H1 (cell line): ENCODE measurements at regions not wholly inside any gene's neighbourhood (a gene's known extent, or its start where the extent isn't known, plus 50 kb on each side); places are given as distances from the start of the nearest gene placed in this dataset.

Source experiments
- CTCF ChIA-PET: fragments of 300-600 bp; sonication (Branson Sonifier 250); formaldehyde crosslinking; loops from one replicate; lab custom pipeline; 2021; ENCODE audit not compliant: partially characterized antibody; lab: Charles Lee
- POLR2A ChIA-PET: fragments of 300-600 bp; sonication (Branson Sonifier 250); formaldehyde crosslinking; loops from one replicate; lab custom pipeline; 2021; ENCODE audit warnings: inconsistent platforms; ENCODE audit not compliant: partially characterized antibody; lab: Charles Lee
- DNase-seq, 2 experiments: peaks; one replicate each; pipeline versions ENCODE4 v3.0.0 to v3.0.0-alpha.2; 2010 to 2022; ENCODE audit warnings: low spot score in 2 of 2, low read depth in 1 of 2, mixed read lengths in 1 of 2
- FAIRE-seq: peaks from 2 replicates; lab custom pipeline; 2011; peaks lifted over from hg19 to GRCh38; lab: Jason Lieb, UNC
- H2AFZ ChIP-seq: 2 replicates; pipeline ENCODE4 v1.8.1; 2012; ENCODE audit warnings: low read length, inconsistent platforms
- H2AK5ac ChIP-seq: 2 replicates; pipeline ENCODE4 v1.6.1; 2013; ENCODE audit warnings: low read depth, low read length
- H2BK120ac ChIP-seq: replicated peaks from 2 replicates; pipeline ENCODE3; 2013; ENCODE audit warnings: low read depth, low read length, inconsistent platforms
- H2BK12ac ChIP-seq: 2 replicates; pipeline ENCODE4 v1.6.1; 2013; ENCODE audit warnings: low read depth, low read length
- H2BK15ac ChIP-seq: 2 replicates; pipeline ENCODE4 v1.6.1; 2013; ENCODE audit warnings: low read length
- H2BK20ac ChIP-seq: 2 replicates; pipeline ENCODE4 v1.6.1; 2013; ENCODE audit warnings: low read length
- H2BK5ac ChIP-seq: 2 replicates; pipeline ENCODE4 v1.6.1; 2013; ENCODE audit warnings: low read depth, low read length
- H3K14ac ChIP-seq: 2 replicates; pipeline ENCODE4 v1.6.1; 2013; ENCODE audit warnings: inconsistent platforms; ENCODE audit not compliant: insufficient read length
- H3K18ac ChIP-seq: 2 replicates; pipeline ENCODE4 v1.6.1; 2013; ENCODE audit warnings: low read length; ENCODE audit errors: extremely low read depth
- H3K23ac ChIP-seq: 2 replicates; pipeline ENCODE4 v1.6.1; 2013; ENCODE audit warnings: inconsistent platforms; ENCODE audit not compliant: insufficient read length
- H3K23me2 ChIP-seq: 2 replicates; pipeline ENCODE4 v1.6.1; 2013; ENCODE audit warnings: low read depth, low read length
- H3K27ac ChIP-seq: 2 replicates; pipeline ENCODE4 v1.6.1; 2011; ENCODE audit warnings: low read depth, low read length, inconsistent platforms
- H3K27me3 ChIP-seq, 4 experiments: replicated peaks in 1 of 4; 1 replicate in 1 of 4; 2 replicates in 3 of 4; pipeline versions ENCODE4 v1.6.1 to v1.8.1; 2011 to 2013; ENCODE audit warnings: low read length in 3 of 4, mild to moderate bottlenecking in 3 of 4, inconsistent platforms in 2 of 4, mixed read lengths in 2 of 4, moderate library complexity in 1 of 4; ENCODE audit not compliant: control insufficient read depth in 3 of 4, insufficient read depth in 3 of 4; ENCODE audit errors: extremely low read depth in 1 of 4
- H3K36me3 ChIP-seq, 4 experiments: 2 replicates each; pipeline versions ENCODE4 v1.6.1 to v1.8.1; 2011 to 2013; ENCODE audit warnings: mild to moderate bottlenecking in 4 of 4, low read length in 3 of 4, moderate library complexity in 2 of 4, control low read depth in 1 of 4, inconsistent platforms in 1 of 4; ENCODE audit not compliant: insufficient read depth in 4 of 4, control insufficient read depth in 2 of 4
- H3K4ac ChIP-seq: replicated peaks from 2 replicates; pipeline ENCODE3; 2013; ENCODE audit warnings: low read length, low read depth, mixed read lengths, inconsistent platforms; ENCODE audit not compliant: insufficient read length
- H3K4me1 ChIP-seq, 4 experiments: replicated peaks in 1 of 4; 1 replicate in 1 of 4; 2 replicates in 3 of 4; pipeline versions ENCODE4 v1.6.1 to v1.8.1; 2011 to 2013; ENCODE audit warnings: low read length in 3 of 4, inconsistent platforms in 2 of 4, mixed read lengths in 1 of 4; ENCODE audit not compliant: insufficient read depth in 4 of 4, control insufficient read depth in 3 of 4
- H3K4me2 ChIP-seq, 2 experiments: 2 replicates each; pipeline versions ENCODE4 v1.6.1 to v1.8.1; 2011 to 2013; ENCODE audit warnings: low read depth in 2 of 2, low read length in 2 of 2, control low read depth in 1 of 2, inconsistent platforms in 1 of 2, mild to moderate bottlenecking in 1 of 2; ENCODE audit not compliant: insufficient read depth in 1 of 2
- H3K4me3 ChIP-seq, 4 experiments: fragments of 200-600, 300-600 bp in 1 of 4; sonication (generic), shearing (Covaris generic), sonication (Bioruptor Twin) in 1 of 4; 2 replicates each; pipeline versions ENCODE4 v1.5.1 to v1.8.1; 2011 to 2016; ENCODE audit warnings: low read length in 4 of 4, low read depth in 3 of 4, control low read depth in 2 of 4, inconsistent platforms in 2 of 4, mild to moderate bottlenecking in 2 of 4, mixed read lengths in 1 of 4, moderate library complexity in 1 of 4; ENCODE audit not compliant: insufficient read depth in 2 of 4; ENCODE audit errors: extremely low read depth in 1 of 4
- H3K56ac ChIP-seq: replicated peaks from 2 replicates; pipeline ENCODE3; 2013; ENCODE audit warnings: low read depth, mild to moderate bottlenecking, mixed read lengths, low read length, inconsistent platforms; ENCODE audit not compliant: insufficient read length
- H3K79me1 ChIP-seq: 2 replicates; pipeline ENCODE4 v1.6.1; 2013; ENCODE audit warnings: low read depth, low read length, control low read depth
- H3K79me2 ChIP-seq, 2 experiments: 2 replicates each; pipeline versions ENCODE4 v1.6.1 to v1.8.1; 2012 to 2013; ENCODE audit warnings: low read length in 2 of 2, mild to moderate bottlenecking in 2 of 2, inconsistent platforms in 1 of 2; ENCODE audit not compliant: insufficient read depth in 2 of 2, control insufficient read depth in 1 of 2
- H3K9ac ChIP-seq, 4 experiments: replicated peaks in 1 of 4; 1 replicate in 1 of 4; 2 replicates in 3 of 4; pipeline versions ENCODE4 v1.6.1 to v1.8.1; 2011 to 2013; ENCODE audit warnings: low read depth in 3 of 4, low read length in 3 of 4, control low read depth in 2 of 4, mild to moderate bottlenecking in 2 of 4, moderate library complexity in 2 of 4, inconsistent platforms in 1 of 4; ENCODE audit errors: extremely low read depth in 1 of 4
- H3K9me3 ChIP-seq, 2 experiments: 2 replicates each; pipeline versions ENCODE4 v1.6.1 to v1.8.1; 2012 to 2013; ENCODE audit warnings: mild to moderate bottlenecking in 2 of 2, moderate library complexity in 2 of 2, control low read depth in 1 of 2, inconsistent platforms in 1 of 2, low read depth in 1 of 2, low read length in 1 of 2, mixed read lengths in 1 of 2; ENCODE audit not compliant: insufficient read depth in 2 of 2
- H4K20me1 ChIP-seq, 2 experiments: replicated peaks in 1 of 2; 2 replicates each; pipeline versions ENCODE3 to v1.8.1; 2011 to 2013; ENCODE audit warnings: inconsistent platforms in 2 of 2, low read length in 2 of 2, mild to moderate bottlenecking in 1 of 2; ENCODE audit not compliant: insufficient read depth in 2 of 2, control insufficient read depth in 1 of 2
- H4K5ac ChIP-seq: 2 replicates; pipeline ENCODE4 v1.6.1; 2013; ENCODE audit warnings: low read length, low read depth, mixed read lengths, inconsistent platforms; ENCODE audit not compliant: insufficient read length
- H4K8ac ChIP-seq: 2 replicates; pipeline ENCODE4 v1.8.0; 2013; ENCODE audit warnings: mild to moderate bottlenecking, moderate library complexity, low read length, inconsistent platforms; ENCODE audit not compliant: insufficient read depth; ENCODE audit errors: extremely low read depth
- H4K91ac ChIP-seq: replicated peaks from 2 replicates; pipeline ENCODE3; 2013; ENCODE audit warnings: low read length, mixed read lengths, inconsistent platforms; ENCODE audit not compliant: insufficient read length
- EZH2 ChIP-seq: fragments of 200-600 bp; sonication (generic); IDR thresholded peaks from 2 replicates; pipeline ENCODE4 v1.7.1; 2012; ENCODE audit warnings: low read depth, mild to moderate bottlenecking, moderate library complexity, low read length, inconsistent platforms; ENCODE audit not compliant: severe bottlenecking
- GABPA ChIP-seq: IDR thresholded peaks from 2 replicates; pipeline ENCODE4 v1.6.1; 2011; ENCODE audit warnings: mild to moderate bottlenecking, low read length, moderate library complexity, borderline replicate concordance; ENCODE audit not compliant: insufficient read depth
- KDM4A ChIP-seq: IDR thresholded peaks from one replicate; pipeline ENCODE4 v1.7.1; 2012; ENCODE audit warnings: low read depth, mild to moderate bottlenecking, moderate library complexity, low read length, inconsistent platforms; ENCODE audit not compliant: severe bottlenecking
- MAFK ChIP-seq: IDR thresholded peaks from 2 replicates; pipeline ENCODE4 v1.6.1; 2012; ENCODE audit warnings: low read depth, mild to moderate bottlenecking, improper control_type of control experiment, low read length
- POLR2A ChIP-seq, 2 experiments: IDR thresholded peaks; 1 replicate in 1 of 2; 2 replicates in 1 of 2; pipeline ENCODE4 v1.6.1; 2011; ENCODE audit warnings: low read depth in 2 of 2, low read length in 2 of 2, mild to moderate bottlenecking in 2 of 2; ENCODE audit errors: control extremely low read depth in 1 of 2
- POU5F1 ChIP-seq: IDR thresholded peaks from 2 replicates; pipeline ENCODE4 v1.6.1; 2011; ENCODE audit warnings: low read depth, mild to moderate bottlenecking, low read length, moderate library complexity
- RFX5 ChIP-seq: IDR thresholded peaks from 2 replicates; pipeline ENCODE4 v1.6.1; 2011; ENCODE audit warnings: low read depth, low read length, improper control_type of control experiment, borderline replicate concordance
- SAP30 ChIP-seq: fragments of 300-600 bp; sonication (generic); IDR thresholded peaks from 2 replicates; pipeline ENCODE4 v1.7.1; 2012; ENCODE audit warnings: low read length, moderate library complexity, mild to moderate bottlenecking, inconsistent platforms; ENCODE audit not compliant: insufficient read depth, insufficient replicate concordance
- SRF ChIP-seq: IDR thresholded peaks from 2 replicates; pipeline ENCODE4 v1.6.1; 2011; ENCODE audit warnings: mild to moderate bottlenecking, low read depth, low read length, moderate library complexity
- SUZ12 ChIP-seq: fragments of 200-600 bp; sonication (generic); IDR thresholded peaks from 2 replicates; pipeline ENCODE4 v1.6.1; 2012; ENCODE audit warnings: mild to moderate bottlenecking, inconsistent platforms, low read length, moderate library complexity, mixed read lengths
- WGBS, 2 experiments: shearing (Covaris generic) in 1 of 2; methylation state at CpG; one replicate each; pipeline versions ENCODE4 v1.1.6 to v1.1.7; 2013 to 2015; ENCODE audit warnings: low lambda C conversion rate in 2 of 2, mixed read lengths in 2 of 2, inconsistent platforms in 1 of 2, low coverage in 1 of 2, missing lambda C conversion rate in 1 of 2; ENCODE audit not compliant: insufficient replicate concordance in 2 of 2, insufficient coverage in 1 of 2, insufficient read length in 1 of 2; ENCODE audit errors: extremely low coverage in 1 of 2, missing lambda C conversion rate in 1 of 2; 5-methylcytosine and 5-hydroxymethylcytosine counted together

DNA sequence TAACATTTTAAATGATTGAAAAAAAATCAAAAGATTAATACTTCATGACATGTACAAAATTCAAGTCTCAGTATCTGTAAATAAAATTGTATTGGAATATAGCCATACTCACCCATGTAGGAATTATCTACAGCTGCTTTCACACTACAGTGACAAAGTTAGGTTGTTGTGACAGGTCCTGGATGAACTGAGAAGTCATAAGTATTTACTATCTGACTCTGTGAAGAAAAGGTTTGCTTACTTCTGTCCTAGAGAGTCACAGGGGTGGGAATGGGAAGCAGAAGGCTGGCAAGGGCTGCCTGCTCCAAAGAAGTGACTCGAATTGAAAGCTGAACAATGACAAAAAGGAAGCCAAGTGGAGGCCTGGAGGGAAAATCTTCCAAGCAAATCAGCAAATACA, 155.2 kb downstream of the SLC30A10 start:
- H2AK5ac ChIP-seq, result no peak overlapping the region
- H3K23me2 ChIP-seq, result no peaks in the 10 kb centered on the region
- no peak overlapping the region for H3K23ac ChIP-seq
- no peak overlapping the region for H3K4me2 ChIP-seq
- H3K4me1 ChIP-seq, result no peaks in the 10 kb centered on the region
- H4K20me1 ChIP-seq, result no peaks in the 10 kb centered on the region
- H2BK20ac ChIP-seq, result no peak overlapping the region
- H3K27me3 ChIP-seq, result no peaks in the 10 kb centered on the region
- POLR2A ChIA-PET, result no interaction called here
- no peak overlapping the region for H2BK12ac ChIP-seq
- CTCF ChIA-PET, result interaction anchor here (1.0 to 1.5 kb wide), 2 partner anchors 8 to 112 kb away, joined by 3 to 4 read pairs; no protein-coding TSS in a partner anchor
- H2BK15ac ChIP-seq, result no peak overlapping the region
- H4K8ac ChIP-seq, result no peak overlapping the region
- no peak overlapping the region for H3K18ac ChIP-seq
- H4K91ac ChIP-seq, result no peak overlapping the region
- DNase-seq (no peak), FAIRE-seq (no peak)
- H3K79me2 ChIP-seq, result no peaks in the 10 kb centered on the region
- no peak overlapping the region for H3K4ac ChIP-seq
- no peak overlapping the region for H3K4me3 ChIP-seq
- no peak overlapping the region for H3K56ac ChIP-seq
- H4K5ac ChIP-seq, result no peak overlapping the region
- H3K27ac ChIP-seq, result no peak overlapping the region
- H2BK120ac ChIP-seq, result no peak overlapping the region
- H2BK5ac ChIP-seq, result no peak overlapping the region
- H2AFZ ChIP-seq, result no peak overlapping the region
- no peaks in the 10 kb centered on the region for H3K9me3 ChIP-seq
- H3K9ac ChIP-seq, result no peak overlapping the region
- TF ChIP-seq SAP30 (no peak), GABPA (no peak), KDM4A (no peak), POLR2A (IDR thresholded peaks at IDR 0.05; ENCODE audit: control extremely low read depth in 1 of 2, low read depth in 2 of 2, low read length in 2 of 2) (no peak), SRF (no peak), MAFK (no peak), SUZ12 (no peak), POU5F1 (no peak), RFX5 (no peak), EZH2 (no peak)
- 84% methylated on average over 1 of the region's 1 CpG; no CpG with 5 or more reads in 1 of the 2 experiments for WGBS, 2 experiments
- no peaks in the 10 kb centered on the region for H3K79me1 ChIP-seq
- H3K14ac ChIP-seq, result no peak overlapping the region
- H3K36me3 ChIP-seq, result no peaks in the 10 kb centered on the region
